ENCODE measurements at regions not wholly inside any gene's neighbourhood (a gene's known extent, or its start where the extent isn't known, plus 50 kb on each side); places are given as distances from the start of the nearest gene placed in this dataset.

GRCh38 chrX:13266641-13267345, 53.1 kb downstream of the ATXN3L start:
- DNase-seq (ENCODE audit: low read depth): peak; percentile 72

GRCh38 chrX:13265549-13266132, 54.2 kb downstream of the ATXN3L start:
- DNase-seq (ENCODE audit: low read depth): no peak

- DNase-seq (ENCODE audit: low read depth): no peak
Measured at GRCh38 chrX:13265111-13265510, 54.7 kb downstream of the ATXN3L start.

GRCh38 chrX:13263560-13264251, 56.1 kb downstream of the ATXN3L start:
- DNase-seq (ENCODE audit: low read depth): no peak

GRCh38 chrX:13261348-13261747, 58.5 kb downstream of the ATXN3L start:
- DNase-seq (ENCODE audit: low read depth): no peak

GRCh38 chrX:13260598-13260997, 59.3 kb downstream of the ATXN3L start:
- DNase-seq (ENCODE audit: low read depth): no peak

GRCh38 chrX:13258725-13259124, 61.1 kb downstream of the ATXN3L start:
- DNase-seq (ENCODE audit: low read depth): no peak

GRCh38 chrX:13258052-13258444, 61.8 kb downstream of the ATXN3L start:
- DNase-seq (ENCODE audit: low read depth): no peak

- no peak for DNase-seq (ENCODE audit: low read depth)
Measured at GRCh38 chrX:13257223-13258051, 62.4 kb downstream of the ATXN3L start.

- DNase-seq (ENCODE audit: low read depth): no peak
Measured at GRCh38 chrX:13256603-13257002, 63.2 kb downstream of the ATXN3L start.

- no peak for DNase-seq (ENCODE audit: low read depth)
Measured at GRCh38 chrX:13254870-13255269, 65.0 kb downstream of the ATXN3L start.

- DNase-seq (ENCODE audit: low read depth): peak; percentile 65
Measured at GRCh38 chrX:13254076-13254785, 65.6 kb downstream of the ATXN3L start.

GRCh38 chrX:13253223-13253622, 66.6 kb downstream of the ATXN3L start:
- DNase-seq (ENCODE audit: low read depth): no peak

- peak; percentile 84 for DNase-seq (ENCODE audit: low read depth)
Measured at GRCh38 chrX:13252726-13253125, 67.1 kb downstream of the ATXN3L start.

- peak; percentile 92 for DNase-seq (ENCODE audit: low read depth)
Measured at GRCh38 chrX:13250826-13251580, 68.8 kb downstream of the ATXN3L start.

- DNase-seq (ENCODE audit: low read depth): no peak
Measured at GRCh38 chrX:13248867-13249486, 70.9 kb downstream of the ATXN3L start.

- no peak for DNase-seq (ENCODE audit: low read depth)
Measured at GRCh38 chrX:13239272-13239671, 80.6 kb downstream of the ATXN3L start.

- DNase-seq (ENCODE audit: low read depth): no peak
Measured at GRCh38 chrX:13235930-13236329, 83.9 kb downstream of the ATXN3L start.

- DNase-seq (ENCODE audit: low read depth): no peak
Measured at GRCh38 chrX:13232484-13232883, 87.4 kb downstream of the ATXN3L start.

- peak; percentile 23 for DNase-seq (ENCODE audit: low read depth)
Measured at GRCh38 chrX:13226214-13226613, 93.6 kb downstream of the ATXN3L start.

Data from LHCN-M2 (cell line).